Bronchial epithelial cell (primary cell): ENCODE measurements at regions not wholly inside any gene's neighbourhood (a gene's known extent, or its start where the extent isn't known, plus 50 kb on each side); places are given as distances from the start of the nearest gene placed in this dataset.

Source experiments
- DNase-seq: peaks from one replicate; pipeline ENCODE4 v3.0.0-alpha.2; 2010; ENCODE audit warnings: low read depth
- FAIRE-seq: peaks from 2 replicates; lab custom pipeline; 2011; peaks lifted over from hg19 to GRCh38; lab: Jason Lieb, UNC
- H3K27me3 ChIP-seq: 2 replicates; pipeline ENCODE4 v1.5.1; 2011; ENCODE audit warnings: low read length; ENCODE audit not compliant: control insufficient read depth, insufficient read depth
- H3K36me3 ChIP-seq: 2 replicates; pipeline ENCODE4 v1.5.1; 2011; ENCODE audit warnings: low read length; ENCODE audit not compliant: control insufficient read depth, insufficient read depth
- H3K4me3 ChIP-seq: 2 replicates; pipeline ENCODE4 v1.5.1; 2011; ENCODE audit warnings: mild to moderate bottlenecking, low read depth, low read length, control low read depth
- TF ChIP-seq, protein P1 (sequence below): IDR thresholded peaks from 2 replicates; pipeline ENCODE4 v1.5.1; 2011; ENCODE audit warnings: mild to moderate bottlenecking, moderate library complexity, low read length, control low read depth, inconsistent platforms; ENCODE audit not compliant: insufficient read depth, severe bottlenecking

DNA sequence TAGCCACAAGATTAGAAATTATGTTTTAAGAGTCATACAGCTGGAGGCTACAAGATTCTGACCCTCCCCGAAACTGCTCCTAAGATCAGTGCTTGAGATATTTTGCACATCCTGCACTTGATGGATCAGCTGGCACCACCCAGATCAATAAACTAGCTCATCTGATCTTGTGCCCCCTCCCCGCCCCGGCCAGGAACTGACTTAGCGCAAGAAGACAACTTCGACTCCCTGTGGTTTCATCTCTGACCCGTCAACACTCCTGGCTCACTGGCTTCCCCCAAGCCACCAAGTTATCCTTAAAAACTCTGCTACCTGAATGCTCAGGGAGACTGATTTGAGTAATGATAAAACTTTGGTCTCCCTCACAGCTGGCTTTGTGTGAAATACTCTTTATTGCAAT, 73.5 kb upstream of the NPSR1 start:
- DNase-seq: no peak
- H3K36me3 ChIP-seq: no peaks in the 10 kb centered on the region
- TF ChIP-seq, protein P1, sequence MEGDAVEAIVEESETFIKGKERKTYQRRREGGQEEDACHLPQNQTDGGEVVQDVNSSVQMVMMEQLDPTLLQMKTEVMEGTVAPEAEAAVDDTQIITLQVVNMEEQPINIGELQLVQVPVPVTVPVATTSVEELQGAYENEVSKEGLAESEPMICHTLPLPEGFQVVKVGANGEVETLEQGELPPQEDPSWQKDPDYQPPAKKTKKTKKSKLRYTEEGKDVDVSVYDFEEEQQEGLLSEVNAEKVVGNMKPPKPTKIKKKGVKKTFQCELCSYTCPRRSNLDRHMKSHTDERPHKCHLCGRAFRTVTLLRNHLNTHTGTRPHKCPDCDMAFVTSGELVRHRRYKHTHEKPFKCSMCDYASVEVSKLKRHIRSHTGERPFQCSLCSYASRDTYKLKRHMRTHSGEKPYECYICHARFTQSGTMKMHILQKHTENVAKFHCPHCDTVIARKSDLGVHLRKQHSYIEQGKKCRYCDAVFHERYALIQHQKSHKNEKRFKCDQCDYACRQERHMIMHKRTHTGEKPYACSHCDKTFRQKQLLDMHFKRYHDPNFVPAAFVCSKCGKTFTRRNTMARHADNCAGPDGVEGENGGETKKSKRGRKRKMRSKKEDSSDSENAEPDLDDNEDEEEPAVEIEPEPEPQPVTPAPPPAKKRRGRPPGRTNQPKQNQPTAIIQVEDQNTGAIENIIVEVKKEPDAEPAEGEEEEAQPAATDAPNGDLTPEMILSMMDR: no peak
- FAIRE-seq: no peak
- H3K4me3 ChIP-seq: no peak overlapping the region
- H3K27me3 ChIP-seq: no peaks in the 10 kb centered on the region

DNA sequence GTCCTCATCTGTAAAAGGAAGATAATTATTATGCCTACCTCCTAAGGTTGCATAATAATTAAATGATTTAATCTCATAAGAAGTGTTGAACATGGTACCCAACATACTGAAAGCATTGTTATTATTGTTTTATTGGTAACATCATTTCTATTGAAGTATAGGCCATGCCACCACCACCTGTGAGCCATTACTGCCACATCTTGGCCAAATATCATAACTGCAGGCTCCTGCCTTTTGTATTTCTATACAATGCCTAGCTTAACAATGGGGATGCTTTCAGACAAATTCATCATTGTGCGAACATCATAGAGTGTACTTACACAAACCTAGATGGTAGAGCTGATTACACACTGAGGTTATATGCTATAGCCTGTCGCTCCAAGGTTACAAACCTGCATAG, 61.1 kb upstream of the NPSR1 start:
- Histone ChIP-seq H3K36me3 (no peaks in the 10 kb centered on the region), H3K27me3 (no peaks in the 10 kb centered on the region), H3K4me3 (no peak overlapping the region)
- TF ChIP-seq, protein P1: peak; percentile 52
- no peak for FAIRE-seq
- peak; percentile 39 for DNase-seq

DNA sequence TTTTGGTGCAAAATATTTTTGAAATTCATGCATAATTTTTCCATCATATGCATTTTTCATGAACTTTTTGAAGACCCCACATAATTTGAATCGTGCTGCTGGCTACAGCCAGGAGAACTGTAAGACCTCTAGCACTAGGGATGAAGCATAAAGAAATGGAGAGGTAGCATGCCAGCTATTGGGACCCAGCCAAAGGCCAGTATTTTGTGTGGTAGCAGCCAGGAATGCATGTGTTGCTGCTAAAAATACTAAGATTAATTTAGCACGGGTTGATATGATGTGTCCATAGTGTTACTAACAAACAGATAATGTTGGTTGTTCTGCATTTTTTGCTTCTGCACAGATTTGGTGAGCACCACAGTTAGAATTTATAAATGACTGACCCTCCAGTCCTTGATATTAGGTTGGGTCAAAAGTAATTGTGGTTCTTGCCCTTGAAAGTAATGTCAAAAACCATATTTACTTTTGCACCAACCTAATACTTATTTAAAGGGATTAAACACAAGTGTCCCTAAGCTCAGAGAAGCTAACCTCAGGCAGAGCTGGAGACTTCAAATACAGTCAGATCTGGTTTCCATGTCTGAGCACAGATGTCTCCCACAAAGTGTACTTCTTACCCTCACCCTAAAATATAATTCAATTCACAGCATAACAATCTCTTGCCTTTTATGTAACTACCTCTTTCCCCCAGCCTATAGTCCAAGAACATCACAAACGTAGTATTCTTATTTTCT, 54.1 kb upstream of the NPSR1 start:
- TF ChIP-seq, protein P1: no peak
- FAIRE-seq (no peak), DNase-seq (no peak)
- H3K4me3 ChIP-seq: no peak overlapping the region
- no peaks in the 10 kb centered on the region for H3K27me3 ChIP-seq
- no peaks in the 10 kb centered on the region for H3K36me3 ChIP-seq
